PC-3 (cell line): ENCODE measurements at regions not wholly inside any gene's neighbourhood (a gene's known extent, or its start where the extent isn't known, plus 50 kb on each side); places are given as distances from the start of the nearest gene placed in this dataset.

Experiments
- EZH2 ChIP-seq: fragments of 300-600 bp; sonication (generic); IDR thresholded peaks from one replicate; pipeline ENCODE4 v1.6.1; 2017; ENCODE audit warnings: antibody characterized with exemption, mild to moderate bottlenecking, low read length; ENCODE audit not compliant: unreplicated experiment
- EZH2phosphoT487 ChIP-seq: fragments of 300-600 bp; sonication (generic); IDR thresholded peaks from 2 replicates; pipeline ENCODE4 v1.6.1; 2018; ENCODE audit warnings: mild to moderate bottlenecking, antibody characterized with exemption, low read length, borderline replicate concordance
- TF ChIP-seq, protein P1 (sequence below): fragments of 300-600 bp; sonication (generic); conservative IDR thresholded peaks from 2 replicates; pipeline ENCODE4 v1.5.1; 2017; ENCODE audit warnings: antibody characterized with exemption, low read depth, mild to moderate bottlenecking, low read length

- TF ChIP-seq, protein P1, sequence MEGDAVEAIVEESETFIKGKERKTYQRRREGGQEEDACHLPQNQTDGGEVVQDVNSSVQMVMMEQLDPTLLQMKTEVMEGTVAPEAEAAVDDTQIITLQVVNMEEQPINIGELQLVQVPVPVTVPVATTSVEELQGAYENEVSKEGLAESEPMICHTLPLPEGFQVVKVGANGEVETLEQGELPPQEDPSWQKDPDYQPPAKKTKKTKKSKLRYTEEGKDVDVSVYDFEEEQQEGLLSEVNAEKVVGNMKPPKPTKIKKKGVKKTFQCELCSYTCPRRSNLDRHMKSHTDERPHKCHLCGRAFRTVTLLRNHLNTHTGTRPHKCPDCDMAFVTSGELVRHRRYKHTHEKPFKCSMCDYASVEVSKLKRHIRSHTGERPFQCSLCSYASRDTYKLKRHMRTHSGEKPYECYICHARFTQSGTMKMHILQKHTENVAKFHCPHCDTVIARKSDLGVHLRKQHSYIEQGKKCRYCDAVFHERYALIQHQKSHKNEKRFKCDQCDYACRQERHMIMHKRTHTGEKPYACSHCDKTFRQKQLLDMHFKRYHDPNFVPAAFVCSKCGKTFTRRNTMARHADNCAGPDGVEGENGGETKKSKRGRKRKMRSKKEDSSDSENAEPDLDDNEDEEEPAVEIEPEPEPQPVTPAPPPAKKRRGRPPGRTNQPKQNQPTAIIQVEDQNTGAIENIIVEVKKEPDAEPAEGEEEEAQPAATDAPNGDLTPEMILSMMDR, result no peak
- TF ChIP-seq EZH2 (no peak), EZH2phosphoT487 (no peak)
Observed at GRCh38 chr9:111237447-111237846, 92.6 kb downstream of the OR2K2 start.
